SK-N-MC (cell line): ENCODE measurements at regions not wholly inside any gene's neighbourhood (a gene's known extent, or its start where the extent isn't known, plus 50 kb on each side); places are given as distances from the start of the nearest gene placed in this dataset.

Experiments
- EZH2 ChIP-seq: fragments of 200-600 bp; sonication (generic); IDR thresholded peaks from one replicate; pipeline ENCODE4 v1.6.1; 2017; ENCODE audit warnings: antibody characterized with exemption
- FOXP2 ChIP-seq: optimal IDR thresholded peaks from 2 replicates; pipeline ENCODE3; 2011; ENCODE audit warnings: mild to moderate bottlenecking, moderate library complexity; ENCODE audit not compliant: insufficient read depth; ENCODE audit errors: extremely low read length, control extremely low read depth
- POLR2AphosphoS5 ChIP-seq: IDR thresholded peaks from 2 replicates; pipeline ENCODE4 v1.6.1; 2012; ENCODE audit warnings: mild to moderate bottlenecking, low read depth, low read length, borderline replicate concordance

- TF ChIP-seq POLR2AphosphoS5 (no peak), EZH2 (no peak), FOXP2 (no peak)
These were observed 386.6 kb downstream of the PCDH20 start for GRCh38 chr13:61029064-61029463.
